Neural progenitor cell (in vitro differentiated cells): ENCODE measurements at regions not wholly inside any gene's neighbourhood (a gene's known extent, or its start where the extent isn't known, plus 50 kb on each side); places are given as distances from the start of the nearest gene placed in this dataset.
"Not testable (repeated sequence)": the region's sequence is repeated elsewhere in the genome, so short reads cannot be mapped to it uniquely, and the experiment has no call there.

Experiments
- EZH2 ChIP-seq: fragments of 200-600 bp; sonication (generic); IDR thresholded peaks from 2 replicates; pipeline ENCODE4 v1.6.1; 2017; ENCODE audit warnings: antibody characterized with exemption, mild to moderate bottlenecking, moderate library complexity
- TF ChIP-seq, protein P1 (sequence below): fragments of 200-600 bp; sonication (generic); IDR thresholded peaks from 2 replicates; pipeline ENCODE4 v1.5.1; 2017; ENCODE audit warnings: antibody characterized with exemption, mild to moderate bottlenecking

DNA sequence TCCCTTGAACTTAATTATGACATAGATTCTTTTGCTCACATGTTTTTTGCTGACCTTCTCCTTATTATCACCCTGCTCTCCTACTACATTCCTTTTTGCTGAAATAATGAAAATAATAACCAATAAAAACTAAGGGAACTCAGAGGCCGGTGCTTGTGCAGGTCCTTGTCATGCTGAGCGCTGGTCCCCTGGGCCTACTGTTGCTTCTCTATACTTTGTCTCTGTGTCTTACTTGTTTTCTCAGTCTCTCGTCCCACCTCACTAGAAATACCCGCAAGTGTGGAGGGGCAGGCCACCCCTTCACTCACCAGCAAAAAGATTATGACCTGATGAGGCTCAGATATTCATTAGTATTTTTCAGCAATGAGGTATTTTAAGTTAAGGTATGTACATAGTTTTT, 3918.8 kb upstream of the OR11H1 start:
- TF ChIP-seq, protein P1, sequence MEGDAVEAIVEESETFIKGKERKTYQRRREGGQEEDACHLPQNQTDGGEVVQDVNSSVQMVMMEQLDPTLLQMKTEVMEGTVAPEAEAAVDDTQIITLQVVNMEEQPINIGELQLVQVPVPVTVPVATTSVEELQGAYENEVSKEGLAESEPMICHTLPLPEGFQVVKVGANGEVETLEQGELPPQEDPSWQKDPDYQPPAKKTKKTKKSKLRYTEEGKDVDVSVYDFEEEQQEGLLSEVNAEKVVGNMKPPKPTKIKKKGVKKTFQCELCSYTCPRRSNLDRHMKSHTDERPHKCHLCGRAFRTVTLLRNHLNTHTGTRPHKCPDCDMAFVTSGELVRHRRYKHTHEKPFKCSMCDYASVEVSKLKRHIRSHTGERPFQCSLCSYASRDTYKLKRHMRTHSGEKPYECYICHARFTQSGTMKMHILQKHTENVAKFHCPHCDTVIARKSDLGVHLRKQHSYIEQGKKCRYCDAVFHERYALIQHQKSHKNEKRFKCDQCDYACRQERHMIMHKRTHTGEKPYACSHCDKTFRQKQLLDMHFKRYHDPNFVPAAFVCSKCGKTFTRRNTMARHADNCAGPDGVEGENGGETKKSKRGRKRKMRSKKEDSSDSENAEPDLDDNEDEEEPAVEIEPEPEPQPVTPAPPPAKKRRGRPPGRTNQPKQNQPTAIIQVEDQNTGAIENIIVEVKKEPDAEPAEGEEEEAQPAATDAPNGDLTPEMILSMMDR, result not testable (repeated sequence)
- not testable (repeated sequence) for TF ChIP-seq EZH2
